Uterus (tissue), 3 donors: ENCODE measurements at regions not wholly inside any gene's neighbourhood (a gene's known extent, or its start where the extent isn't known, plus 50 kb on each side); places are given as distances from the start of the nearest gene placed in this dataset.
A peak's percentile ranks its signal among the peaks of the same experiment; 100 is the strongest.

Experiments
- DNase-seq, 2 donors: peaks; one replicate each; pipeline ENCODE4 v3.0.0-alpha.2; 2019 to 2020
- H3K27ac ChIP-seq, 2 donors: fragments of 200-600 bp; sonication (generic); 1 replicate in 1 of 2; 2 replicates in 1 of 2; pipeline ENCODE4 v1.5.1; 2016 to 2018
- H3K27me3 ChIP-seq, 2 donors: fragments of 200-600 bp; sonication (generic); one replicate each; pipeline ENCODE4 v1.5.1; 2018 to 2019; ENCODE audit warnings: control low read depth in 1 of 2
- H3K36me3 ChIP-seq, 2 donors: fragments of 200-600 bp; sonication (generic); one replicate each; pipeline ENCODE4 v1.5.1; 2019; ENCODE audit warnings: control low read depth in 1 of 2
- H3K4me1 ChIP-seq, 2 donors: fragments of 200-600 bp; sonication (generic); one replicate each; pipeline ENCODE4 v1.5.1; 2018 to 2019; ENCODE audit warnings: control low read depth in 1 of 2
- H3K4me3 ChIP-seq, 2 donors: fragments of 200-600 bp; sonication (generic); 1 replicate in 1 of 2; 2 replicates in 1 of 2; pipeline ENCODE4 v1.5.1; 2018 to 2019; ENCODE audit warnings: mild to moderate bottlenecking in 1 of 2
- H3K9me3 ChIP-seq, 2 donors: fragments of 200-600 bp; sonication (generic); one replicate each; pipeline ENCODE4 v1.5.1; 2019; ENCODE audit warnings: control low read depth in 1 of 2
- CTCF ChIP-seq, 4 experiments: fragments of 200-600 bp in 2 of 4; fragments of 450-650 bp in 2 of 4; sonication (generic) in 2 of 4; IDR thresholded peaks; one replicate each; pipeline ENCODE4 v1.5.1; 2016 to 2019; ENCODE audit warnings: antibody characterized with exemption in 4 of 4, mild to moderate bottlenecking in 2 of 4, moderate library complexity in 1 of 4
- POLR2A ChIP-seq, 2 donors: fragments of 450-650 bp; IDR thresholded peaks; one replicate each; pipeline ENCODE4 v1.6.1; 2016; ENCODE audit warnings: antibody characterized with exemption in 2 of 2, mild to moderate bottlenecking in 1 of 2, moderate library complexity in 1 of 2
- intact Hi-C: fragments of 100-400 bp; cut with DNase I; formaldehyde crosslinking; loops from one replicate; pipeline ENCODE4 v1.15.1; 2023; ENCODE audit warnings: low total_unique reads
- donor health status: DM: yes; HTN: yes; CAD: no.

GRCh38 chr21:23861911-23862504 lies 1745.3 kb downstream of the MRPL39 start:
- DNase-seq = no peak
- no peaks in the 10 kb centered on the region for H3K36me3 ChIP-seq
- H3K4me3 ChIP-seq = no peak overlapping the region
- H3K27ac ChIP-seq = no peak overlapping the region
- no peak for TF ChIP-seq POLR2A (IDR thresholded peaks at IDR 0.05)
- no peak for TF ChIP-seq CTCF (IDR thresholded peaks at IDR 0.05)
- intact Hi-C loops = no loop called here
- H3K27me3 ChIP-seq = no peaks in the 10 kb centered on the region
- no peaks in the 10 kb centered on the region for H3K9me3 ChIP-seq
- no peaks in the 10 kb centered on the region for H3K4me1 ChIP-seq

GRCh38 chr21:23858878-23859277 lies 1748.4 kb downstream of the MRPL39 start:
- intact Hi-C loops = no loop called here
- TF ChIP-seq CTCF (IDR thresholded peaks at IDR 0.05) (no peak), POLR2A (IDR thresholded peaks at IDR 0.05) (no peak)
- no peaks in the 10 kb centered on the region for H3K9me3 ChIP-seq
- no peak overlapping the region for H3K27ac ChIP-seq
- H3K27me3 ChIP-seq = no peaks in the 10 kb centered on the region
- DNase-seq = no peak
- H3K4me3 ChIP-seq = no peak overlapping the region
- no peaks in the 10 kb centered on the region for H3K36me3 ChIP-seq
- no peaks in the 10 kb centered on the region for H3K4me1 ChIP-seq

- Histone ChIP-seq H3K4me3 (no peak overlapping the region), H3K36me3 (no peaks in the 10 kb centered on the region), H3K27me3 (no peaks in the 10 kb centered on the region), H3K4me1 (no peaks in the 10 kb centered on the region), H3K27ac (no peak overlapping the region), H3K9me3 (no peaks in the 10 kb centered on the region)
- intact Hi-C loops = no loop called here
- no peak for DNase-seq
- TF ChIP-seq POLR2A (IDR thresholded peaks at IDR 0.05) = no peak
- peak in 2 of 4 experiments; percentile 26 to 33 for TF ChIP-seq CTCF (IDR thresholded peaks at IDR 0.05)
These were observed 1753.4 kb downstream of the MRPL39 start for GRCh38 chr21:23853796-23854379.

GRCh38 chr21:23837564-23837963 lies 1769.7 kb downstream of the MRPL39 start:
- no peak for DNase-seq
- no peaks in the 10 kb centered on the region for H3K4me1 ChIP-seq
- TF ChIP-seq POLR2A (IDR thresholded peaks at IDR 0.05) (no peak), CTCF (IDR thresholded peaks at IDR 0.05) (no peak)
- no peaks in the 10 kb centered on the region for H3K36me3 ChIP-seq
- intact Hi-C loops = no loop called here
- H3K4me3 ChIP-seq = no peak overlapping the region
- H3K27me3 ChIP-seq = no peaks in the 10 kb centered on the region
- H3K27ac ChIP-seq = no peak overlapping the region
- no peaks in the 10 kb centered on the region for H3K9me3 ChIP-seq

- no peaks in the 10 kb centered on the region for H3K27me3 ChIP-seq
- intact Hi-C loops = no loop called here
- TF ChIP-seq CTCF (IDR thresholded peaks at IDR 0.05) = no peak
- no peak for TF ChIP-seq POLR2A (IDR thresholded peaks at IDR 0.05)
- no peaks in the 10 kb centered on the region for H3K36me3 ChIP-seq
- H3K4me3 ChIP-seq = no peak overlapping the region
- H3K4me1 ChIP-seq = no peaks in the 10 kb centered on the region
- no peaks in the 10 kb centered on the region for H3K9me3 ChIP-seq
- no peak overlapping the region for H3K27ac ChIP-seq
- no peak for DNase-seq
These were observed 1784.5 kb downstream of the MRPL39 start for GRCh38 chr21:23822760-23823159.
